CD4-positive, alpha-beta T cell (primary cell): ENCODE measurements at regions not wholly inside any gene's neighbourhood (a gene's known extent, or its start where the extent isn't known, plus 50 kb on each side); places are given as distances from the start of the nearest gene placed in this dataset.

Experiments
- ATAC-seq: fragments of 200-7000 bp; cut with Tn5 transposase; one replicate; pipeline ENCODE4 v1.10.0; 2022; ENCODE audit warnings: mild to moderate bottlenecking; ENCODE audit not compliant: poor library complexity
- CTCF ChIA-PET: fragments of 350-600 bp; sonication (Branson Sonifier 250); formaldehyde crosslinking; loops from one replicate; lab custom pipeline; 2021; ENCODE audit warnings: antibody characterized with exemption, inconsistent platforms; lab: Charles Lee
- POLR2A ChIA-PET: fragments of 350-600 bp; sonication (Branson Sonifier 250); formaldehyde crosslinking; loops from one replicate; lab custom pipeline; 2021; ENCODE audit warnings: antibody characterized with exemption, inconsistent platforms; lab: Charles Lee
- DNase-seq, 14 experiments: peaks; one replicate each; pipeline ENCODE4 v3.0.0-alpha.2; 2013 to 2020; ENCODE audit warnings: mixed read lengths in 2 of 14
- H3K27ac ChIP-seq, 2 donors: one replicate each; pipeline versions ENCODE4 v1.5.1 to v1.7.0; 2013; ENCODE audit warnings: low read length in 2 of 2, low read depth in 1 of 2, mild to moderate bottlenecking in 1 of 2
- H3K27me3 ChIP-seq, 2 experiments: 1 replicate in 1 of 2; 2 replicates in 1 of 2; pipeline versions ENCODE4 v1.6.1 to v1.7.0; 2013; ENCODE audit warnings: low read length in 2 of 2, control low read depth in 1 of 2, mild to moderate bottlenecking in 1 of 2, moderate library complexity in 1 of 2; ENCODE audit not compliant: insufficient read depth in 2 of 2, control insufficient read depth in 1 of 2
- H3K36me3 ChIP-seq: one replicate; pipeline ENCODE4 v1.6.1; 2013; ENCODE audit warnings: low read length, control low read depth; ENCODE audit not compliant: insufficient read depth
- H3K4me1 ChIP-seq: one replicate; pipeline ENCODE4 v1.6.1; 2013; ENCODE audit warnings: low read length, control low read depth; ENCODE audit not compliant: insufficient read depth
- H3K4me3 ChIP-seq: one replicate; pipeline ENCODE4 v1.5.1; 2013; ENCODE audit warnings: mild to moderate bottlenecking, low read length, moderate library complexity
- H3K9me3 ChIP-seq, 2 experiments: 1 replicate in 1 of 2; 2 replicates in 1 of 2; pipeline versions ENCODE4 v1.6.1 to v1.7.0; 2013; ENCODE audit warnings: low read length in 2 of 2, mild to moderate bottlenecking in 2 of 2, control low read depth in 1 of 2, moderate library complexity in 1 of 2; ENCODE audit not compliant: control insufficient read depth in 1 of 2, insufficient read depth in 1 of 2
- H3K27ac Mint-ChIP-seq: one replicate; pipeline ENCODE4 v1.8.0; 2020; ENCODE audit warnings: mixed read lengths
- H3K27me3 Mint-ChIP-seq: one replicate; pipeline ENCODE4 v1.8.0; 2021; ENCODE audit warnings: mixed read lengths
- H3K36me3 Mint-ChIP-seq: one replicate; pipeline ENCODE4 v1.8.0; 2021; ENCODE audit warnings: low read depth, mixed read lengths
- H3K4me1 Mint-ChIP-seq: one replicate; pipeline ENCODE4 v1.8.0; 2021; ENCODE audit warnings: low read depth, mixed read lengths
- H3K4me3 Mint-ChIP-seq: one replicate; pipeline ENCODE4 v1.8.0; 2020; ENCODE audit warnings: mild to moderate bottlenecking, mixed read lengths
- H3K9me3 Mint-ChIP-seq: one replicate; pipeline ENCODE4 v1.8.0; 2020; ENCODE audit warnings: mixed read lengths
- CTCF ChIP-seq: fragments of 200-600 bp; IDR thresholded peaks from one replicate; pipeline ENCODE4 v1.8.0; 2022; ENCODE audit warnings: antibody characterized with exemption, mild to moderate bottlenecking
- intact Hi-C, 2 experiments: fragments of 100-400 bp; cut with DNase I in 1 of 2; cut with micrococcal nuclease in 1 of 2; formaldehyde crosslinking; loops; one replicate each; pipeline versions ENCODE4 v1.15.1 to v1.9.0; 2023 to 2025; cut with DNase I, micrococcal nuclease

- Histone ChIP-seq H3K9me3 (peaks cover 0 to 4% of the 10 kb centered on the region in 2 experiments), H3K36me3 (no peaks in the 10 kb centered on the region), H3K4me1 (no peaks in the 10 kb centered on the region), H3K27me3 (no peaks in the 10 kb centered on the region), H3K4me3 (no peak overlapping the region), H3K27ac (no peak overlapping the region)
- no peak for DNase-seq
- no peak overlapping the region for H3K27ac Mint-ChIP-seq
- no peaks in the 10 kb centered on the region for H3K9me3 Mint-ChIP-seq
- H3K4me1 Mint-ChIP-seq: no peaks in the 10 kb centered on the region
- H3K4me3 Mint-ChIP-seq: no peak overlapping the region
- no peak for TF ChIP-seq CTCF
- POLR2A ChIA-PET: no interaction called here
- H3K36me3 Mint-ChIP-seq: no peaks in the 10 kb centered on the region
- intact Hi-C loops: no loop called here
- CTCF ChIA-PET: no interaction called here
- H3K27me3 Mint-ChIP-seq: no peaks in the 10 kb centered on the region
- no peak for ATAC-seq
Observed at GRCh38 chr20:22389836-22390542, 194.4 kb downstream of the FOXA2 start.

- H3K27me3 Mint-ChIP-seq: no peaks in the 10 kb centered on the region
- ATAC-seq: no peak
- no peak overlapping the region for H3K4me3 ChIP-seq
- intact Hi-C loops: no loop called here
- no peaks in the 10 kb centered on the region for H3K9me3 Mint-ChIP-seq
- no peak overlapping the region for H3K4me3 Mint-ChIP-seq
- POLR2A ChIA-PET: no interaction called here
- H3K9me3 ChIP-seq: peaks cover 0 to 9% of the 10 kb centered on the region in 2 experiments
- H3K27ac ChIP-seq: no peak overlapping the region
- no peaks in the 10 kb centered on the region for H3K36me3 ChIP-seq
- TF ChIP-seq CTCF: no peak
- no peak overlapping the region for H3K27ac Mint-ChIP-seq
- no peaks in the 10 kb centered on the region for H3K4me1 ChIP-seq
- CTCF ChIA-PET: no interaction called here
- no peaks in the 10 kb centered on the region for H3K4me1 Mint-ChIP-seq
- no peaks in the 10 kb centered on the region for H3K36me3 Mint-ChIP-seq
- H3K27me3 ChIP-seq: no peaks in the 10 kb centered on the region
- no peak for DNase-seq
Observed at GRCh38 chr20:22387452-22387851, 196.9 kb downstream of the FOXA2 start.

GRCh38 chr20:22386306-22386623, 198.1 kb downstream of the FOXA2 start:
- Mint-ChIP-seq H3K9me3 (no peaks in the 10 kb centered on the region), H3K27ac (no peak overlapping the region), H3K4me3 (no peak overlapping the region), H3K36me3 (no peaks in the 10 kb centered on the region), H3K27me3 (no peaks in the 10 kb centered on the region), H3K4me1 (no peaks in the 10 kb centered on the region)
- Histone ChIP-seq H3K36me3 (no peaks in the 10 kb centered on the region), H3K27me3 (no peaks in the 10 kb centered on the region), H3K9me3 (peaks cover 0 to 9% of the 10 kb centered on the region in 2 experiments), H3K4me3 (no peak overlapping the region), H3K4me1 (no peaks in the 10 kb centered on the region), H3K27ac (no peak overlapping the region)
- intact Hi-C loops: no loop called here
- CTCF ChIA-PET: no interaction called here
- DNase-seq (no peak), ATAC-seq (no peak)
- no peak for TF ChIP-seq CTCF
- POLR2A ChIA-PET: no interaction called here
